Right lobe of liver (tissue), 4 donors: ENCODE measurements at regions not wholly inside any gene's neighbourhood (a gene's known extent, or its start where the extent isn't known, plus 50 kb on each side); places are given as distances from the start of the nearest gene placed in this dataset.

Source experiments
- CTCF ChIP-seq, 4 donors: fragments of 200-600 bp in 3 of 4; fragments of 450-650 bp in 1 of 4; IDR thresholded peaks; one replicate each; pipeline versions ENCODE4 v1.5.1 to v1.8.0; 2016 to 2022; ENCODE audit warnings: antibody characterized with exemption in 4 of 4, mild to moderate bottlenecking in 2 of 4
- POLR2A ChIP-seq: fragments of 450-650 bp; IDR thresholded peaks from one replicate; pipeline ENCODE4 v1.6.1; 2017; ENCODE audit warnings: antibody characterized with exemption, mild to moderate bottlenecking
- donor health status: DM: no; HTN: no; CAD: no.
- donor health status: DM: no; HTN: no; CAD: no.
- donor health status: DM: no; HTN: yes; CAD: no.

- no peak for TF ChIP-seq CTCF (IDR thresholded peaks at IDR 0.05)
- TF ChIP-seq POLR2A, result no peak
Measured at GRCh38 chr4:83708500-83709175, 172.7 kb downstream of the GPAT3 start.
